ENCODE measurements at regions not wholly inside any gene's neighbourhood (a gene's known extent, or its start where the extent isn't known, plus 50 kb on each side); places are given as distances from the start of the nearest gene placed in this dataset.

- no peak for DNase-seq (ENCODE audit: low read depth in 2 of 2)
These were observed 50.0 kb upstream of the RNU6ATAC start for GRCh38 chr9:134214386-134214765.

- DNase-seq (ENCODE audit: low read depth in 2 of 2) = no peak
These were observed 50.5 kb upstream of the RNU6ATAC start for GRCh38 chr9:134214766-134215419.

- DNase-seq (ENCODE audit: low read depth in 2 of 2) = no peak
These were observed 51.0 kb upstream of the RNU6ATAC start for GRCh38 chr9:134215420-134215698.

GRCh38 chr9:134215699-134216448 is 51.5 kb upstream of the RNU6ATAC start:
- no peak for DNase-seq (ENCODE audit: low read depth in 2 of 2)

GRCh38 chr9:134216449-134216951 is 52.1 kb upstream of the RNU6ATAC start:
- no peak for DNase-seq (ENCODE audit: low read depth in 2 of 2)

GRCh38 chr9:134216961-134217360 is 52.6 kb upstream of the RNU6ATAC start:
- no peak for DNase-seq (ENCODE audit: low read depth in 2 of 2)

- no peak for DNase-seq (ENCODE audit: low read depth in 2 of 2)
These were observed 53.3 kb upstream of the RNU6ATAC start for GRCh38 chr9:134217431-134218210.

GRCh38 chr9:134218230-134218629 is 53.9 kb upstream of the RNU6ATAC start:
- no peak for DNase-seq (ENCODE audit: low read depth in 2 of 2)

GRCh38 chr9:134219646-134220060 is 55.3 kb upstream of the RNU6ATAC start:
- DNase-seq (ENCODE audit: low read depth in 2 of 2) = no peak

- DNase-seq (ENCODE audit: low read depth in 2 of 2) = no peak
These were observed 55.9 kb upstream of the RNU6ATAC start for GRCh38 chr9:134220311-134220710.

GRCh38 chr9:134221273-134222017 is 57.1 kb upstream of the RNU6ATAC start:
- DNase-seq (ENCODE audit: low read depth in 2 of 2) = no peak

GRCh38 chr9:134222018-134222573 is 57.7 kb upstream of the RNU6ATAC start:
- DNase-seq (ENCODE audit: low read depth in 2 of 2) = no peak

GRCh38 chr9:134223091-134223490 is 58.7 kb upstream of the RNU6ATAC start:
- DNase-seq (ENCODE audit: low read depth in 2 of 2) = no peak

GRCh38 chr9:134223591-134224122 is 59.3 kb upstream of the RNU6ATAC start:
- DNase-seq (ENCODE audit: low read depth in 2 of 2) = no peak

GRCh38 chr9:134224127-134224526 is 59.8 kb upstream of the RNU6ATAC start:
- no peak for DNase-seq (ENCODE audit: low read depth in 2 of 2)

GRCh38 chr9:134224567-134225093 is 60.3 kb upstream of the RNU6ATAC start:
- DNase-seq (ENCODE audit: low read depth in 2 of 2) = no peak

GRCh38 chr9:134225186-134225585 is 60.8 kb upstream of the RNU6ATAC start:
- no peak for DNase-seq (ENCODE audit: low read depth in 2 of 2)

GRCh38 chr9:134225816-134226215 is 61.5 kb upstream of the RNU6ATAC start:
- no peak for DNase-seq (ENCODE audit: low read depth in 2 of 2)

GRCh38 chr9:134226221-134226930 is 62.0 kb upstream of the RNU6ATAC start:
- DNase-seq (ENCODE audit: low read depth in 2 of 2) = no peak
